ENCODE measurements at regions not wholly inside any gene's neighbourhood (a gene's known extent, or its start where the extent isn't known, plus 50 kb on each side); places are given as distances from the start of the nearest gene placed in this dataset.
"Not testable (repeated sequence)": the region's sequence is repeated elsewhere in the genome, so short reads cannot be mapped to it uniquely, and the experiment has no call there.

- no peak for TF ChIP-seq CTCF (IDR thresholded peaks at IDR 0.05; ENCODE audit: control extremely low read depth, extremely low read depth)
- H3K4me1 ChIP-seq (ENCODE audit: control insufficient read depth in 5 of 5, insufficient read depth in 5 of 5, low read length in 5 of 5): peaks cover 0 to 2% (median 0%) of the 10 kb centered on the region in 5 donors
- no peak overlapping the region for H3K27ac ChIP-seq (ENCODE audit: low read depth in 1 of 2, low read length in 1 of 2)
- no peak overlapping the region for H3K9ac ChIP-seq (ENCODE audit: insufficient read depth in 1 of 2, low read length in 2 of 2)
- H3K27me3 ChIP-seq (ENCODE audit: control insufficient read depth in 3 of 3, insufficient read depth in 3 of 3, low read length in 2 of 3): no peaks in the 10 kb centered on the region
- H3K36me3 ChIP-seq (ENCODE audit: control insufficient read depth in 4 of 4, insufficient read depth in 4 of 4, low read length in 4 of 4): no peaks in the 10 kb centered on the region
- DNase-seq: no peak
- 17 to 32% methylated on average over 4 of the region's 4 CpGs for WGBS, 2 donors
- ATAC-seq (ENCODE audit: insufficient read depth, low FRiP score): no peak
- peaks cover 0 to 2% (median 0%) of the 10 kb centered on the region in 4 donors for H3K9me3 ChIP-seq (ENCODE audit: control insufficient read depth in 4 of 4, insufficient read depth in 3 of 4, low read length in 3 of 4)
- H3K4me3 ChIP-seq: no peak overlapping the region
Measured at GRCh38 chr14:71566276-71566675, 366.0 kb upstream of the RGS6 start.

DNA sequence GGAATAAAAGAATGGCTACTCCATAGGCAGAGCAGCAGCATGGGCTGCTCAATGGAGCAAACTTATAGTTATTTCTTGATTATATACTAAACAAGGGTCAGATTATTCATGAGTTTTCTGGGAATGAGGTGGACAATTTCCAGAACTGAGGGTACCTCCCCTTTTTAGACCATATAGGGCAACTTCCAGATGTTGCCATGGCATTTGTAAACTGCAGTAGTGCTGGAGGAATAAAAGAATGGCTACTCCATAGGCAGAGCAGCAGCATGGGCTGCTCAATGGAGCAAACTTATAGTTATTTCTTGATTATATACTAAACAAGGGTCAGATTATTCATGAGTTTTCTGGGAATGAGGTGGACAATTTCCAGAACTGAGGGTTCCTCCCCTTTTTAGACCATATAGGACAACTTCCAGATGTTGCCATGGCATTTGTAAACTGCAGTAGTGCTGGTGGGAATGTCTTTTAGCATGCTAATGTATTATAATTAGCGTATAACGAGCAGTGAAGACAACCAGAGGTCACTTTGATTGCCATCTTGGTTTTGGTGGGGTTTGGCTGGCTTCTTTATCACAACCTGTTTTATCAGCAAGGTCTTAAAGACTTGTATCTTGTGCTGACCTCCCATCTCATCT lies 364.6 kb upstream of the RGS6 start:
- H3K27ac ChIP-seq (ENCODE audit: low read depth in 1 of 2, low read length in 1 of 2); H3K9me3 ChIP-seq (ENCODE audit: control insufficient read depth in 4 of 4, insufficient read depth in 3 of 4, low read length in 3 of 4); H3K36me3 ChIP-seq (ENCODE audit: control insufficient read depth in 4 of 4, insufficient read depth in 4 of 4, low read length in 4 of 4); H3K4me1 ChIP-seq (ENCODE audit: control insufficient read depth in 5 of 5, insufficient read depth in 5 of 5, low read length in 5 of 5); DNase-seq; H3K9ac ChIP-seq (ENCODE audit: insufficient read depth in 1 of 2, low read length in 2 of 2); ATAC-seq (ENCODE audit: insufficient read depth, low FRiP score); H3K4me3 ChIP-seq; H3K27me3 ChIP-seq (ENCODE audit: control insufficient read depth in 3 of 3, insufficient read depth in 3 of 3, low read length in 2 of 3): not testable (repeated sequence)
- 97 to 98% methylated on average over 2 of the region's 2 CpGs for WGBS, 2 donors

GRCh38 chr14:71574976-71575375 lies 357.3 kb upstream of the RGS6 start:
- Histone ChIP-seq H3K4me3 (no peak overlapping the region), H3K9ac (ENCODE audit: insufficient read depth in 1 of 2, low read length in 2 of 2) (no peak overlapping the region), H3K4me1 (ENCODE audit: control insufficient read depth in 5 of 5, insufficient read depth in 5 of 5, low read length in 5 of 5) (peaks cover 0 to 20% (median 11%) of the 10 kb centered on the region in 5 donors), H3K27me3 (ENCODE audit: control insufficient read depth in 3 of 3, insufficient read depth in 3 of 3, low read length in 2 of 3) (no peaks in the 10 kb centered on the region), H3K9me3 (ENCODE audit: control insufficient read depth in 4 of 4, insufficient read depth in 3 of 4, low read length in 3 of 4) (no peaks in the 10 kb centered on the region), H3K27ac (ENCODE audit: low read depth in 1 of 2, low read length in 1 of 2) (no peak overlapping the region), H3K36me3 (ENCODE audit: control insufficient read depth in 4 of 4, insufficient read depth in 4 of 4, low read length in 4 of 4) (no peaks in the 10 kb centered on the region)
- ATAC-seq (ENCODE audit: insufficient read depth, low FRiP score): peak; percentile 72
- no peak for TF ChIP-seq CTCF (IDR thresholded peaks at IDR 0.05; ENCODE audit: control extremely low read depth, extremely low read depth)
- DNase-seq: peak; percentile 21 to 86 (median 82)
- 29 to 62% methylated on average over 2 of the region's 2 CpGs for WGBS, 2 donors

- Histone ChIP-seq H3K27me3 (ENCODE audit: control insufficient read depth in 3 of 3, insufficient read depth in 3 of 3, low read length in 2 of 3) (no peaks in the 10 kb centered on the region), H3K9me3 (ENCODE audit: control insufficient read depth in 4 of 4, insufficient read depth in 3 of 4, low read length in 3 of 4) (no peaks in the 10 kb centered on the region), H3K9ac (ENCODE audit: insufficient read depth in 1 of 2, low read length in 2 of 2) (no peak overlapping the region), H3K4me1 (ENCODE audit: control insufficient read depth in 5 of 5, insufficient read depth in 5 of 5, low read length in 5 of 5) (peaks cover 0 to 20% (median 11%) of the 10 kb centered on the region in 5 donors), H3K27ac (ENCODE audit: low read depth in 1 of 2, low read length in 1 of 2) (no peak overlapping the region), H3K36me3 (ENCODE audit: control insufficient read depth in 4 of 4, insufficient read depth in 4 of 4, low read length in 4 of 4) (no peaks in the 10 kb centered on the region), H3K4me3 (no peak overlapping the region)
- 97 to 98% methylated on average over 2 of the region's 2 CpGs for WGBS, 2 donors
- ATAC-seq (ENCODE audit: insufficient read depth, low FRiP score) (no peak), DNase-seq (no peak)
- TF ChIP-seq CTCF (IDR thresholded peaks at IDR 0.05; ENCODE audit: control extremely low read depth, extremely low read depth): no peak
Measured at GRCh38 chr14:71576472-71576871, 355.8 kb upstream of the RGS6 start.

Measured in lung (tissue), 11 donors.